GM19035 (cell line): ENCODE measurements at regions not wholly inside any gene's neighbourhood (a gene's known extent, or its start where the extent isn't known, plus 50 kb on each side); places are given as distances from the start of the nearest gene placed in this dataset.
A peak's percentile ranks its signal among the peaks of the same experiment; 100 is the strongest.

Experiments used
- ATAC-seq: cut with Tn5 transposase; IDR thresholded peaks from one replicate; pipeline ENCODE4 v1.9.1; 2021; ENCODE audit not compliant: unreplicated experiment

GRCh38 chr6:98514073-98514720, 320.2 kb upstream of the POU3F2 start:
- ATAC-seq: peak; percentile 53

- ATAC-seq: no peak
Measured at GRCh38 chr6:98514796-98515195, 319.6 kb upstream of the POU3F2 start.

DNA sequence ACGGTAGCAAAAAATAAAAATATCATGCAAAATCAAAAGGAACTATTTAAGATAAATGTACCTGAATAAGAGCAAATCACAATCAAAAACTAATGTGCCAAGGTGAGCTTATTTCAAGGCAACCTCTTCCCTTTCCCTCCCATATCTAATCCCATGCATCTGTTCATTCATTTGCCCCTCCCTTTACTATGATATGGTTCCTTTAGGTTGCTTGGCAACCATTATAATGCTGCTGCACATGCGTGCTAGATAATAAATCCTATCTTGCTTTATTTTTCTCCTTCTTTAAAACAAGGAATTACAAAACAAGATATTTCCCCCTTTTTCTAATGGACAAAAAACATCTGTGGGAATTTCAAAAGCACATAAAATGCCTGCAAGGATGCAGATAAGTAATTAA, 318.2 kb upstream of the POU3F2 start:
- ATAC-seq: no peak

DNA sequence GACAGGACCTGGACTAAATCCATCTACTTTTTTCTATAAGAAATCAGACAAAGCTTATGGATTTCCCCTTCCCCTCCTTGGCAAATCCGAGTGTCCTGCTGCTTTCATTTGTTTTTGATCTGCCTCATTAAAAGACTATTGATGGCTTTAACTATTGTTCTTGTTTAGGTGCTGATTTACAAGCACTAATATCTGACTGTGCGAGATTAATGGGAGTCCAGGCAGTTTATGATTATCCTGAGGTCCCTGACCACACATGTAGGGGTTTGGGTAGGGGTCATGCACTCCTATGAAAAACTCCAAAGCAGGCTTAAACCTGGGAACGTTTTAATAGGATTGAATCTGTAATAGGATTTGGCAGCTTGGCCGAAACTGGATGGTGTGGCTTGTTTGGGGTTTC, 317.5 kb upstream of the POU3F2 start:
- no peak for ATAC-seq

DNA sequence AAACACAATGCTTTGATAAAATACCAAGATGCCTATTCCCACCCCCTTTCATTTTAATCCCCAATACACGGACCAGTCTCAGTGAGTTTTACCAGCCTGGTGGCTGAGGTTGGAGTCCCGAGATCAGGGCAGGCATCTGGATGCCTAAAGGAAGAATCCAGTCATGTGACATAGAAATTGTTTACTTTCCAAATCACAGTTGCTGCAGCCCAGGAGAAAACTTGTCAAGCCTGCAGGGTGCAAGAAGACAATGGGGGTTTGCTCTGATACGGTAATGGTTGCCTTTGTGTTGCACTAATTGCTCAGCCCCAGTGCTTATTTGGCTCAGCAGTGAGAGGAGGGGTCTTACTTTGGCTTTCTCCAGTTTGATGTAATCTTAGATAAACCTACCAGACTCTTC, 308.5 kb upstream of the POU3F2 start:
- no peak for ATAC-seq

DNA sequence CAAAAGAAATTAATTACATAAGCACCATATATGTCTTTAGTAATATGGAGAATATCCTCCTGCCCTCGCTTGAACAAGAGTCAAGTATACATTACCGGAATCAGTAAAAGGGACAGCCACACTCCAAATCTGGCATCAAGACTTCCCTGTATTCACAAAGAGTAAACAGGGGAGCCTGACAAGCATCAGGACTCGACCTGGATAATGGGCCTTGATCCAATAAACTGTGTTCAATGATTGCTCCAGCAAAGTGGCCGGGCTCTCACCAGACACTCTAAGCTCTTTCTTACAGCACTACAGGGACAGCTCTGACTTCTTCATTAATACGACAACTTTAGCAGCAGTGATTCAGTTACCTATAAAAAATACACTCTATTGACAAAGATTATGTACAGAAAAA, 307.9 kb upstream of the POU3F2 start:
- no peak for ATAC-seq

GRCh38 chr6:98529364-98529763, 305.0 kb upstream of the POU3F2 start:
- ATAC-seq: no peak

DNA sequence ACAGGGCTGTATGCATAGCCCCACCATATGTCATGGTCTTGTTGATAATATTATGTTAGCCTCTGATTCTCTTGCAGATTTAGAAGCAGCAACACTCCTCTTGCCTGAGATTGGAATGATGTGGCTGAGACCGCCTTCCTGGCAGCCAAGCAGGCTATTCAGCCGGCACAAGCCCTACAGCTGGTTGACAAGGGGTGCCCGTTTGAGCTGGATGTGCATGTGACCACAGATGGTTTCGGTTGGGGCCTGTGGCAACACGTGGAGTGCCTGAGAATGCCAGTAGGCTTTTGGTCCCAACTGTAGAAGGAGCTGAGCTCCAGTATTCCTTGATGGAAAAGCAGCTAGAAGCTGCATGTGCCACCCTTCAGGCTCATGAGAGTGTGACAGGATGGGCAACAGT, 303.6 kb upstream of the POU3F2 start:
- ATAC-seq: no peak

GRCh38 chr6:98532004-98532403, 302.4 kb upstream of the POU3F2 start:
- no peak for ATAC-seq

DNA sequence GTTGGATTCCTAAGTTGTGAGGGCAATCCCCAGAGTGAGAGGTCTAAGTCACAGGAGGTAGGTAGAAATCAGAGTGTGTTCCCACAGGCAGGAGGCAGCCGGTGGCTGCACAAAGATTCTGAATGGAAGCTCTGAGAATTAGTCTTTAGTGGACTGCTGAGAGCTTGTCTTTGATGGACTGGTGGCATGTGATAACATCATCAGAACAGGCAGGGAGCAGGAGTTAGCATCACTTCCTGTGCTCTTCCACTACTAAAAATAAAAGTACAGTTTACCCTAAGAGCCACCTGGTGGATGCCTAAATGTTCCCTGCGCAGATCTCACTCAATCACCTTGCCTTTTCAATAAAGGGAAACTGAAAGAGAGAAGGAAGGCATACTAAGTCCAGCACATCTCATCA, 294.6 kb upstream of the POU3F2 start:
- ATAC-seq: no peak

- ATAC-seq: no peak
Measured at GRCh38 chr6:98546376-98546775, 288.0 kb upstream of the POU3F2 start.

DNA sequence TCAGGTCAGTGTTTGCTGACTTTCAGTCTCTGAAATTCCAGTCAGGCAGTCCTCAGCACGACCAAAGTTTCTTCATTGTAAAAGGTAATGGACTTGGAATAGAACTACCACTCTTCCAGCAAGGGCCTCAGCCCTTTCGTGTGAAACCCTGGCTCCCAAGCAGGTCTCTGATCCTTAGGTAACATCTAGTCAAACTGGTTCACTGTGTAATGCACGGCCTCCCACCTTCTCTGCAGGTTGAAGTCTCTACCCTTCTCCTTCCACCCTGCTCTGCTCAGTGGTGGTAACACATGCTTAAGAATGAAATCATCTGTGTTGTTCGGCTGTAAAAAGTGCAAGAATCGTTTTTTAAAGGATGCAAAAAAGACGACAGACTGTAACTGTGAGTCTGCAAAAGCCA, 287.2 kb upstream of the POU3F2 start:
- ATAC-seq: no peak

DNA sequence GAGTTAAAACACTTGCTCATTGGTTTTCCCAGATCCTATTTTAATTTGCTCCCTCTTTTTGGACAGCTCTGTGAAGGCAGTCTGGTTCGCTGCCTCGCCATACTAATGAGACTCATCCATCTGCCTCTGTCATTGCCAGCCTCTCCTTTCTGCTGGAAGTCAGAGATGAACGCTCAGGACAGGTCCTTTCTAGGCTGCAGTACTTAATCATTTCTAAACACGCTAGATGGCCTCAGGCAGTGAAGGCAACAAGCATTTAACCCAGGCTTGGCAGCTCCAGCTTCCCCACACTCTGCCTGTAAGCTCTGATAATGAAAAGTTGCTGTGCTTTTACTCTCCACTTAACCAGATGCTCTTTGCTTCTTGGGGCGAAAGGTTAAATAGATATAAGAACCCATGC, 286.7 kb upstream of the POU3F2 start:
- no peak for ATAC-seq

GRCh38 chr6:98548301-98548700, 286.1 kb upstream of the POU3F2 start:
- no peak for ATAC-seq

- no peak for ATAC-seq
Measured at GRCh38 chr6:98560418-98560817, 274.0 kb upstream of the POU3F2 start.

GRCh38 chr6:98560841-98561240, 273.5 kb upstream of the POU3F2 start:
- no peak for ATAC-seq

DNA sequence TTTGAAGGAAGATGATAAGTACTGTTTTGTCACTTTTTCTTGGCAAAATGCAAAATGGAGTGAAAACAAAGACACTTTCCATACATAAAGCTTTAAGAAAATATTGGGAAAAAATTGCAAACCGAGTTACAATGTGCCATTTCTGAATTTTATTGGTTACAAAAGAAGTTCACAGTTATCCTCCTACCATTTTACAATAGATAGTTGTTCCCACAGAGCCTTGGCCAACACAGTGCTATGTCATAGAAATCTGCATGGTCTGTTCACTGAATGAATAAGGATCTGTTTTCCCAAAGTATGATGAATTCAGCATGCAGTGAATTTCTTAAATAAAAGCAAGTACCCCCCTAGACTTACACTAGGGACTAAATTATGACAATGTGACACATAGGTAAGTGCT, 268.2 kb upstream of the POU3F2 start:
- no peak for ATAC-seq

DNA sequence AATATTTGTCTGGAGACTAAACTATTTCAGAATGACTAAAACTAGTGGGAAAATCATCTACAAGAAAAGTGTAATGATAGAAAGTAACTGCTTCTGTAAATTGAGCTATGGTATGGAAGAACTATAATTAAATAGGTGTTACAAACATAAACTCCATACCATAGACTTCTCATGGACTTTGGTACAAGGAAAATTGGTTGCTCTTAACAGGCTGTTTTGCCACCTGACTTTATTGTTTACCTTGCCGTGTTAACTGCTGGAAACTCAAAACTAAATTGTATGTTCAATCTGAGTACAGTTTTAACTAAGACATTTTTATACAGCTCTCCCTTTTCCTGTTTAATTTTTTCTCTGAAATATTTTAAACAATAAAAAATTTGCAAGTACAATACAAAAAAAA, 261.8 kb upstream of the POU3F2 start:
- no peak for ATAC-seq

DNA sequence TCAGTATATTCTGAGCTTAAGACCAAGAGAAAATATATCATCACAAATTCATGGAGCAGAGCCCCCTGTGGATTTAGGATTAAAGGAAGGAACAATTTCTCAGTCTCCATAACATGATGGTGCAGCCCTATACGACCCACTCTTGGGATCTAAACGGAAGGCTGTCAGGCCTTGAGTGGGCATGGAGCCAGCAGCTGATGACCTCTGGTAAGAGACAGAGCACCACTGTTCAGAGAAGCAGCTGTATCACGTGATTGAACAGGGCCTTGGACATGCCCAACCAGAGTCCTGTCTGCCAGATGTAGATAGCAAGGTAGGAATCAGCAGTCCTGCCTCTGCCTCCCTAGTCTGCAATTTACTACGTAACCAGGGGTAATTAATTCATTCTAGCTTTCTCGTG, 259.4 kb upstream of the POU3F2 start:
- ATAC-seq: no peak

DNA sequence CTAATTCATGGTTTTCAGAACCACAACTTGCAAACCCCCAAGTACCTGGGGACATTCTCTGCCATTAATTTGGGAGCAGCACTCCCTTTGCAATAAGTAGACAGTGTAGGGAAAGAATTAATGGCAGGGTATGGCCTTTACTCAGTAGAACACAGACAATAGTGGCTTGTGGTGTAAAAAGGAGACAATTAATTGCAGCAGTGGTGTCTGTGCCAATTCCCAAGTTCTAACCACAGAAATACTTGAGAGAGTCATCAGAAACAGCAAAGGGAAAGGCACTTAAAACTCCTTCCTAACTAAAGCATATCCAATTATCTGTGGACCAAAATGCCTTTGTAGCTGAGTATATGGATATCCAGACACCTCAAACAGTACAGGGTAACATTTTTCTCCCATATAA, 257.6 kb upstream of the POU3F2 start:
- ATAC-seq: no peak

DNA sequence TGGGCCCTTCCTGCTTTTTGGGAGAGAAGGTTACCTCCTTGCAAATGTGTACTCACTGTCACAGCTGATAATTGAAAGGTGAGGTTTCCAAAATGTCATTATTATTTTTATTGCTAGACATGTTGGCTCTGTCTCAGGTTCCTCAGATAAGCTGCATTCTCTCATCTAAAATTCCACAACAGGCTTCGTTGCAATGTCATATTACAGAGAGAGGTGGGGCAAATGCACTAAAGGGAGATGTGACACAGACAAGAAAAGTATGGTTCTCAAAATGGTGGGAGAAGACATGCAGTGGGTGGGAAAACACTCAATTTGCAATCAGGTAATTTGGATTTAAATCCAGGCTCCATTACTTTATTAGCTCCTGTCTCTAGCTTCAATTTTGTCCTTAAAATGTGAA, 256.4 kb upstream of the POU3F2 start:
- ATAC-seq: no peak

DNA sequence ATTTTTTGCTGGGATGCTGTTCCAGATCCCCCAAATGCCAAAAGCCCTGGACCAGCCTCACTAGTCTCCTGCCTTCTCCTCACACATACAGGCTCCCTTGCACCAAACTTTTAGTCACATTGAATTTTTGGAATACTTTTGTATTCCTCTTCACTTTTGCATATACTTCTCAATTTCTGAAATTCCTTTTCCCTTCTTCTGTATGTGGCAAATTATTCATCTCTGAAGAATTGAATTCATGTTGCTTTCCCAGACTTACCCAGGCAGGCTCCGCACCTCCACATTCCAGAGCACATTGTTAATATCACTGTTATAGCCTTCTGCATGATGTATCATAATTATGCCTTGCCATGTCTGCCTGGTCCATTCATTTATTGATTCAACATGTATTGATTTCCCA, 255.3 kb upstream of the POU3F2 start:
- ATAC-seq: no peak

DNA sequence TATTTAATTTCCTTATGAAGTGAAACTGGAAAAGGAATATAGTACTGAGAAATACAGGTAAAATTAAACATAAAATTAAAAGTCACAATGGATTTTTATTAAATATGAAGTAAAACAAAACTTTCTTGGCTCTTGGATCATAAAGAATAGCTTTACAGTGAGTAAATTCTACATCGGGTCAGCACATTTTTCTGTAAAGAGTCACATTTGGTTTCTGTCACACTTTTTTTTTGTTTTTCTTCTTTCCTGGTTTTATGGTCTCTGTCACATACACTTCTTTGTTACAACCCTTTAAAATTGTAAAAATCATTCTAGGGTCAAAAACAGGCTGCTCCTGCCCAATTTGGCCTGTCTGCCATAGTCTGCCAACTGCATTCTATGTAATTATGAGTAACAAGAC, 254.4 kb upstream of the POU3F2 start:
- ATAC-seq: no peak

DNA sequence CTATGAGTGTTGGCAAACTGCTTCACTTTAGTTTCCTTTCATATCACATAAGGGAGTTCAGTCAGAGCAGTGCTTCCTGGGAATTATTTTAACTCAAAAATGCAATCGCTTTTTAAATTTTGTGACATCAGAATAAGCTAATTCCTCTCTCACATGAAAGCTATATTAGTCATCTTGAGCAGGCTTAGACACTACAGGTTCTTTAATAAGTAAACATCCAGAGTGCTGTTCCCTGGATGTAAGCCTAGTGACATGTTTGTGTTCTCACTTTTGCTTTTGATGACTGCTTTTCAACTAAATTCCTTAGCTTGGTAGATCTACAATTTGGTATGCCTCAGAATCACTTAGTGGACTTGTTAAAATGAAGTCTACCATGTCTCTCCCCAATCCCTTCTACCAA, 252.7 kb upstream of the POU3F2 start:
- no peak for ATAC-seq
